ENCODE measurements at regions not wholly inside any gene's neighbourhood (a gene's known extent, or its start where the extent isn't known, plus 50 kb on each side); places are given as distances from the start of the nearest gene placed in this dataset.

GRCh38 chr1:4565801-4566449, 88.5 kb upstream of the AJAP1 start:
- Mint-ChIP-seq H3K27ac (ENCODE audit: unreplicated experiment) (no peak overlapping the region), H3K27me3 (ENCODE audit: unreplicated experiment) (no peaks in the 10 kb centered on the region), H3K36me3 (ENCODE audit: low read depth, unreplicated experiment) (peaks cover 2% of the 10 kb centered on the region), H3K9me3 (ENCODE audit: unreplicated experiment) (peaks cover 32% of the 10 kb centered on the region), H3K4me3 (ENCODE audit: unreplicated experiment) (no peak overlapping the region), H3K4me1 (ENCODE audit: unreplicated experiment) (no peaks in the 10 kb centered on the region)
- no peak for DNase-seq (ENCODE audit: low spot score)
- TF ChIP-seq, protein P1, sequence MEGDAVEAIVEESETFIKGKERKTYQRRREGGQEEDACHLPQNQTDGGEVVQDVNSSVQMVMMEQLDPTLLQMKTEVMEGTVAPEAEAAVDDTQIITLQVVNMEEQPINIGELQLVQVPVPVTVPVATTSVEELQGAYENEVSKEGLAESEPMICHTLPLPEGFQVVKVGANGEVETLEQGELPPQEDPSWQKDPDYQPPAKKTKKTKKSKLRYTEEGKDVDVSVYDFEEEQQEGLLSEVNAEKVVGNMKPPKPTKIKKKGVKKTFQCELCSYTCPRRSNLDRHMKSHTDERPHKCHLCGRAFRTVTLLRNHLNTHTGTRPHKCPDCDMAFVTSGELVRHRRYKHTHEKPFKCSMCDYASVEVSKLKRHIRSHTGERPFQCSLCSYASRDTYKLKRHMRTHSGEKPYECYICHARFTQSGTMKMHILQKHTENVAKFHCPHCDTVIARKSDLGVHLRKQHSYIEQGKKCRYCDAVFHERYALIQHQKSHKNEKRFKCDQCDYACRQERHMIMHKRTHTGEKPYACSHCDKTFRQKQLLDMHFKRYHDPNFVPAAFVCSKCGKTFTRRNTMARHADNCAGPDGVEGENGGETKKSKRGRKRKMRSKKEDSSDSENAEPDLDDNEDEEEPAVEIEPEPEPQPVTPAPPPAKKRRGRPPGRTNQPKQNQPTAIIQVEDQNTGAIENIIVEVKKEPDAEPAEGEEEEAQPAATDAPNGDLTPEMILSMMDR (IDR thresholded peaks at IDR 0.05; ENCODE audit: unreplicated experiment): no peak

- Mint-ChIP-seq H3K27ac (ENCODE audit: unreplicated experiment) (no peak overlapping the region), H3K36me3 (ENCODE audit: low read depth, unreplicated experiment) (peaks cover 2% of the 10 kb centered on the region), H3K4me3 (ENCODE audit: unreplicated experiment) (no peak overlapping the region), H3K9me3 (ENCODE audit: unreplicated experiment) (peaks cover 31% of the 10 kb centered on the region), H3K4me1 (ENCODE audit: unreplicated experiment) (no peaks in the 10 kb centered on the region), H3K27me3 (ENCODE audit: unreplicated experiment) (peaks cover 4% of the 10 kb centered on the region)
- DNase-seq (ENCODE audit: low spot score): no peak
- TF ChIP-seq, protein P1 (IDR thresholded peaks at IDR 0.05; ENCODE audit: unreplicated experiment): no peak
These were observed 83.1 kb upstream of the AJAP1 start for GRCh38 chr1:4571263-4571662.

GRCh38 chr1:4573526-4573925, 80.9 kb upstream of the AJAP1 start:
- Mint-ChIP-seq H3K27ac (ENCODE audit: unreplicated experiment) (no peak overlapping the region), H3K36me3 (ENCODE audit: low read depth, unreplicated experiment) (peaks cover 2% of the 10 kb centered on the region), H3K4me1 (ENCODE audit: unreplicated experiment) (no peaks in the 10 kb centered on the region), H3K9me3 (ENCODE audit: unreplicated experiment) (peaks cover 16% of the 10 kb centered on the region), H3K4me3 (ENCODE audit: unreplicated experiment) (no peak overlapping the region), H3K27me3 (ENCODE audit: unreplicated experiment) (peaks cover 4% of the 10 kb centered on the region)
- DNase-seq (ENCODE audit: low spot score): no peak
- TF ChIP-seq, protein P1 (IDR thresholded peaks at IDR 0.05; ENCODE audit: unreplicated experiment): no peak

- H3K9me3 Mint-ChIP-seq (ENCODE audit: unreplicated experiment): no peaks in the 10 kb centered on the region
- no peak for DNase-seq (ENCODE audit: low spot score)
- H3K27ac Mint-ChIP-seq (ENCODE audit: unreplicated experiment): no peak overlapping the region
- TF ChIP-seq, protein P1 (IDR thresholded peaks at IDR 0.05; ENCODE audit: unreplicated experiment): no peak
- H3K4me1 Mint-ChIP-seq (ENCODE audit: unreplicated experiment): peaks cover 6% of the 10 kb centered on the region
- H3K27me3 Mint-ChIP-seq (ENCODE audit: unreplicated experiment): peaks cover 3% of the 10 kb centered on the region
- H3K4me3 Mint-ChIP-seq (ENCODE audit: unreplicated experiment): no peak overlapping the region
- H3K36me3 Mint-ChIP-seq (ENCODE audit: low read depth, unreplicated experiment): peaks cover 6% of the 10 kb centered on the region
These were observed 72.6 kb upstream of the AJAP1 start for GRCh38 chr1:4581807-4582206.

DNA sequence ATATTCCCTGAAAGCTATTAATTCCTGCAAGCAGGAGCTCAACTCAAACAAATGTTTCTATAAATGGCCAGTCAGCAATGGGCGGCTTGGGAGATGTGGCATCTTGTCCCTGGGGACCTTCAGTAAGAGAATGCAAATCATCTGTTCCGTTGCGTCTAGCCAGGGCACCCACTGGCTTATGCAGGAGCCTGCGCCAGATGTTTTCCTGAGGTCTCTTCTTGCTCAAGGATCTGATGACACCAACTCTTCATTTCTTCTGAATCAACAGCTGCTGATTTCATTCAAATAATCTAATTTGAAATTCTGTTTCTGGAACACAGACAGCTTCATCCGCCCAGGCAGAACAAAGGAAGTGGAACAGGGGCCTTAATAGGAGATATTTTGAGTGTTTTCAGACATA, 70.0 kb upstream of the AJAP1 start:
- no peak overlapping the region for H3K27ac Mint-ChIP-seq (ENCODE audit: unreplicated experiment)
- H3K4me3 Mint-ChIP-seq (ENCODE audit: unreplicated experiment): no peak overlapping the region
- no peaks in the 10 kb centered on the region for H3K9me3 Mint-ChIP-seq (ENCODE audit: unreplicated experiment)
- H3K27me3 Mint-ChIP-seq (ENCODE audit: unreplicated experiment): peaks cover 6% of the 10 kb centered on the region
- TF ChIP-seq, protein P1 (IDR thresholded peaks at IDR 0.05; ENCODE audit: unreplicated experiment): no peak
- DNase-seq (ENCODE audit: low spot score): no peak
- peaks cover 7% of the 10 kb centered on the region for H3K4me1 Mint-ChIP-seq (ENCODE audit: unreplicated experiment)
- H3K36me3 Mint-ChIP-seq (ENCODE audit: low read depth, unreplicated experiment): peaks cover 6% of the 10 kb centered on the region
